H1 (cell line): ENCODE measurements at regions not wholly inside any gene's neighbourhood (a gene's known extent, or its start where the extent isn't known, plus 50 kb on each side); places are given as distances from the start of the nearest gene placed in this dataset.
A peak's percentile ranks its signal among the peaks of the same experiment; 100 is the strongest.

ENCODE experiments used
- CTCF ChIA-PET: fragments of 300-600 bp; sonication (Branson Sonifier 250); formaldehyde crosslinking; loops from one replicate; lab custom pipeline; 2021; ENCODE audit not compliant: partially characterized antibody; lab: Charles Lee
- POLR2A ChIA-PET: fragments of 300-600 bp; sonication (Branson Sonifier 250); formaldehyde crosslinking; loops from one replicate; lab custom pipeline; 2021; ENCODE audit warnings: inconsistent platforms; ENCODE audit not compliant: partially characterized antibody; lab: Charles Lee
- DNase-seq, 2 experiments: peaks; one replicate each; pipeline versions ENCODE4 v3.0.0 to v3.0.0-alpha.2; 2010 to 2022; ENCODE audit warnings: low spot score in 2 of 2, low read depth in 1 of 2, mixed read lengths in 1 of 2
- FAIRE-seq: peaks from 2 replicates; lab custom pipeline; 2011; peaks lifted over from hg19 to GRCh38; lab: Jason Lieb, UNC
- H2AFZ ChIP-seq: 2 replicates; pipeline ENCODE4 v1.8.1; 2012; ENCODE audit warnings: low read length, inconsistent platforms
- H2AK5ac ChIP-seq: 2 replicates; pipeline ENCODE4 v1.6.1; 2013; ENCODE audit warnings: low read depth, low read length
- H2BK120ac ChIP-seq: replicated peaks from 2 replicates; pipeline ENCODE3; 2013; ENCODE audit warnings: low read depth, low read length, inconsistent platforms
- H2BK12ac ChIP-seq: 2 replicates; pipeline ENCODE4 v1.6.1; 2013; ENCODE audit warnings: low read depth, low read length
- H2BK15ac ChIP-seq: 2 replicates; pipeline ENCODE4 v1.6.1; 2013; ENCODE audit warnings: low read length
- H2BK20ac ChIP-seq: 2 replicates; pipeline ENCODE4 v1.6.1; 2013; ENCODE audit warnings: low read length
- H2BK5ac ChIP-seq: 2 replicates; pipeline ENCODE4 v1.6.1; 2013; ENCODE audit warnings: low read depth, low read length
- H3K14ac ChIP-seq: 2 replicates; pipeline ENCODE4 v1.6.1; 2013; ENCODE audit warnings: inconsistent platforms; ENCODE audit not compliant: insufficient read length
- H3K18ac ChIP-seq: 2 replicates; pipeline ENCODE4 v1.6.1; 2013; ENCODE audit warnings: low read length; ENCODE audit errors: extremely low read depth
- H3K23ac ChIP-seq: 2 replicates; pipeline ENCODE4 v1.6.1; 2013; ENCODE audit warnings: inconsistent platforms; ENCODE audit not compliant: insufficient read length
- H3K23me2 ChIP-seq: 2 replicates; pipeline ENCODE4 v1.6.1; 2013; ENCODE audit warnings: low read depth, low read length
- H3K27ac ChIP-seq: 2 replicates; pipeline ENCODE4 v1.6.1; 2011; ENCODE audit warnings: low read depth, low read length, inconsistent platforms
- H3K27me3 ChIP-seq, 4 experiments: replicated peaks in 1 of 4; 1 replicate in 1 of 4; 2 replicates in 3 of 4; pipeline versions ENCODE4 v1.6.1 to v1.8.1; 2011 to 2013; ENCODE audit warnings: low read length in 3 of 4, mild to moderate bottlenecking in 3 of 4, inconsistent platforms in 2 of 4, mixed read lengths in 2 of 4, moderate library complexity in 1 of 4; ENCODE audit not compliant: control insufficient read depth in 3 of 4, insufficient read depth in 3 of 4; ENCODE audit errors: extremely low read depth in 1 of 4
- H3K36me3 ChIP-seq, 4 experiments: 2 replicates each; pipeline versions ENCODE4 v1.6.1 to v1.8.1; 2011 to 2013; ENCODE audit warnings: mild to moderate bottlenecking in 4 of 4, low read length in 3 of 4, moderate library complexity in 2 of 4, control low read depth in 1 of 4, inconsistent platforms in 1 of 4; ENCODE audit not compliant: insufficient read depth in 4 of 4, control insufficient read depth in 2 of 4
- H3K4ac ChIP-seq: replicated peaks from 2 replicates; pipeline ENCODE3; 2013; ENCODE audit warnings: low read length, low read depth, mixed read lengths, inconsistent platforms; ENCODE audit not compliant: insufficient read length
- H3K4me1 ChIP-seq, 4 experiments: replicated peaks in 1 of 4; 1 replicate in 1 of 4; 2 replicates in 3 of 4; pipeline versions ENCODE4 v1.6.1 to v1.8.1; 2011 to 2013; ENCODE audit warnings: low read length in 3 of 4, inconsistent platforms in 2 of 4, mixed read lengths in 1 of 4; ENCODE audit not compliant: insufficient read depth in 4 of 4, control insufficient read depth in 3 of 4
- H3K4me2 ChIP-seq, 2 experiments: 2 replicates each; pipeline versions ENCODE4 v1.6.1 to v1.8.1; 2011 to 2013; ENCODE audit warnings: low read depth in 2 of 2, low read length in 2 of 2, control low read depth in 1 of 2, inconsistent platforms in 1 of 2, mild to moderate bottlenecking in 1 of 2; ENCODE audit not compliant: insufficient read depth in 1 of 2
- H3K4me3 ChIP-seq, 4 experiments: fragments of 200-600, 300-600 bp in 1 of 4; sonication (generic), shearing (Covaris generic), sonication (Bioruptor Twin) in 1 of 4; 2 replicates each; pipeline versions ENCODE4 v1.5.1 to v1.8.1; 2011 to 2016; ENCODE audit warnings: low read length in 4 of 4, low read depth in 3 of 4, control low read depth in 2 of 4, inconsistent platforms in 2 of 4, mild to moderate bottlenecking in 2 of 4, mixed read lengths in 1 of 4, moderate library complexity in 1 of 4; ENCODE audit not compliant: insufficient read depth in 2 of 4; ENCODE audit errors: extremely low read depth in 1 of 4
- H3K56ac ChIP-seq: replicated peaks from 2 replicates; pipeline ENCODE3; 2013; ENCODE audit warnings: low read depth, mild to moderate bottlenecking, mixed read lengths, low read length, inconsistent platforms; ENCODE audit not compliant: insufficient read length
- H3K79me1 ChIP-seq: 2 replicates; pipeline ENCODE4 v1.6.1; 2013; ENCODE audit warnings: low read depth, low read length, control low read depth
- H3K79me2 ChIP-seq, 2 experiments: 2 replicates each; pipeline versions ENCODE4 v1.6.1 to v1.8.1; 2012 to 2013; ENCODE audit warnings: low read length in 2 of 2, mild to moderate bottlenecking in 2 of 2, inconsistent platforms in 1 of 2; ENCODE audit not compliant: insufficient read depth in 2 of 2, control insufficient read depth in 1 of 2
- H3K9ac ChIP-seq, 4 experiments: replicated peaks in 1 of 4; 1 replicate in 1 of 4; 2 replicates in 3 of 4; pipeline versions ENCODE4 v1.6.1 to v1.8.1; 2011 to 2013; ENCODE audit warnings: low read depth in 3 of 4, low read length in 3 of 4, control low read depth in 2 of 4, mild to moderate bottlenecking in 2 of 4, moderate library complexity in 2 of 4, inconsistent platforms in 1 of 4; ENCODE audit errors: extremely low read depth in 1 of 4
- H3K9me3 ChIP-seq, 2 experiments: 2 replicates each; pipeline versions ENCODE4 v1.6.1 to v1.8.1; 2012 to 2013; ENCODE audit warnings: mild to moderate bottlenecking in 2 of 2, moderate library complexity in 2 of 2, control low read depth in 1 of 2, inconsistent platforms in 1 of 2, low read depth in 1 of 2, low read length in 1 of 2, mixed read lengths in 1 of 2; ENCODE audit not compliant: insufficient read depth in 2 of 2
- H4K20me1 ChIP-seq, 2 experiments: replicated peaks in 1 of 2; 2 replicates each; pipeline versions ENCODE3 to v1.8.1; 2011 to 2013; ENCODE audit warnings: inconsistent platforms in 2 of 2, low read length in 2 of 2, mild to moderate bottlenecking in 1 of 2; ENCODE audit not compliant: insufficient read depth in 2 of 2, control insufficient read depth in 1 of 2
- H4K5ac ChIP-seq: 2 replicates; pipeline ENCODE4 v1.6.1; 2013; ENCODE audit warnings: low read length, low read depth, mixed read lengths, inconsistent platforms; ENCODE audit not compliant: insufficient read length
- H4K8ac ChIP-seq: 2 replicates; pipeline ENCODE4 v1.8.0; 2013; ENCODE audit warnings: mild to moderate bottlenecking, moderate library complexity, low read length, inconsistent platforms; ENCODE audit not compliant: insufficient read depth; ENCODE audit errors: extremely low read depth
- H4K91ac ChIP-seq: replicated peaks from 2 replicates; pipeline ENCODE3; 2013; ENCODE audit warnings: low read length, mixed read lengths, inconsistent platforms; ENCODE audit not compliant: insufficient read length
- BCL11A ChIP-seq, 2 experiments: IDR thresholded peaks; one replicate each; pipeline ENCODE4 v1.6.1; 2011; ENCODE audit warnings: low read depth in 2 of 2, low read length in 2 of 2, mild to moderate bottlenecking in 2 of 2
- GABPA ChIP-seq: IDR thresholded peaks from 2 replicates; pipeline ENCODE4 v1.6.1; 2011; ENCODE audit warnings: mild to moderate bottlenecking, low read length, moderate library complexity, borderline replicate concordance; ENCODE audit not compliant: insufficient read depth
- NRF1 ChIP-seq: IDR thresholded peaks from 2 replicates; pipeline ENCODE4 v1.6.1; 2011; ENCODE audit warnings: mild to moderate bottlenecking, low read depth, low read length, improper control_type of control experiment
- WGBS, 2 experiments: shearing (Covaris generic) in 1 of 2; methylation state at CpG; one replicate each; pipeline versions ENCODE4 v1.1.6 to v1.1.7; 2013 to 2015; ENCODE audit warnings: low lambda C conversion rate in 2 of 2, mixed read lengths in 2 of 2, inconsistent platforms in 1 of 2, low coverage in 1 of 2, missing lambda C conversion rate in 1 of 2; ENCODE audit not compliant: insufficient replicate concordance in 2 of 2, insufficient coverage in 1 of 2, insufficient read length in 1 of 2; ENCODE audit errors: extremely low coverage in 1 of 2, missing lambda C conversion rate in 1 of 2; 5-methylcytosine and 5-hydroxymethylcytosine counted together
- TF ChIP-seq, protein P1 (sequence below): IDR thresholded peaks from 2 replicates; pipeline ENCODE4 v1.6.1; 2011; ENCODE audit warnings: low read length, improper control_type of control experiment

DNA sequence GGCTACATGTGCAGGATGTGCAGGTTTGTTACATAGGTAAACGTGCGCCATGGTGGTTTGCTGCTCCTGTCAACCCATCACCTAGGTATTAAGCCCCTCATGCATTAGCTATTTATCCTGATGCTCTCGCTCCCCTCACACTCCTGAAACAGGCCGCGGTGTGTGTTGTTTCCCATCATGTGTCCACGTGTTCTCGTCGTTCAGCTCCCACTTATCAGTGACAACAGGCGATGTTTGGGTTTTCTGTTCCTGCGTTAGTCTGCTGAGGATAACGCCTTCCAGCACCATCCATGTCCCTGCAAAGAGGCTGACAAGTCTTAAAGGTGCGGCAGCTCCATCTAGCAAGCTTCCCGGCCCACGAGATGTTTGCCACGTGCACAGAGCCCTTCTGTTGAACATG is 175.1 kb downstream of the FOXL1 start:
- Histone ChIP-seq H3K23ac (no peak overlapping the region), H2BK20ac (no peak overlapping the region), H3K36me3 (no peaks in the 10 kb centered on the region), H3K9ac (no peak overlapping the region), H2BK15ac (peak overlapping the region; percentile 61; the same call in 1 of the 2 replicates), H4K91ac (peak overlapping the region; percentile 37), H4K20me1 (no peaks in the 10 kb centered on the region), H3K4me1 (no peaks in the 10 kb centered on the region; a peak in 2 of 7 replicates), H3K4me2 (no peak overlapping the region), H4K8ac (no peak overlapping the region), H2BK12ac (0 out of 2 replicates have a peak overlapping the region, but pooled peaks have one; percentile 50), H3K23me2 (no peaks in the 10 kb centered on the region), H2BK120ac (peak overlapping the region; percentile 41), H3K14ac (no peak overlapping the region), H3K18ac (no peak overlapping the region), H3K27me3 (no peaks in the 10 kb centered on the region), H3K9me3 (no peaks in the 10 kb centered on the region), H4K5ac (no peak overlapping the region), H3K27ac (no peak overlapping the region), H3K4me3 (no peak overlapping the region), H3K56ac (no peak overlapping the region), H3K4ac (no peak overlapping the region), H3K79me2 (no peaks in the 10 kb centered on the region), H2AFZ (no peak overlapping the region), H2BK5ac (no peak overlapping the region), H2AK5ac (no peak overlapping the region), H3K79me1 (no peaks in the 10 kb centered on the region)
- POLR2A ChIA-PET = no interaction called here
- 97% methylated on average over 14 of the region's 15 CpGs; no CpG with 5 or more reads in 1 of the 2 experiments for WGBS, 2 experiments
- FAIRE-seq = no peak
- TF ChIP-seq GABPA (no peak), NRF1 (no peak), BCL11A (IDR thresholded peaks at IDR 0.05; ENCODE audit: low read depth in 2 of 2, low read length in 2 of 2) (no peak)
- TF ChIP-seq, protein P1, sequence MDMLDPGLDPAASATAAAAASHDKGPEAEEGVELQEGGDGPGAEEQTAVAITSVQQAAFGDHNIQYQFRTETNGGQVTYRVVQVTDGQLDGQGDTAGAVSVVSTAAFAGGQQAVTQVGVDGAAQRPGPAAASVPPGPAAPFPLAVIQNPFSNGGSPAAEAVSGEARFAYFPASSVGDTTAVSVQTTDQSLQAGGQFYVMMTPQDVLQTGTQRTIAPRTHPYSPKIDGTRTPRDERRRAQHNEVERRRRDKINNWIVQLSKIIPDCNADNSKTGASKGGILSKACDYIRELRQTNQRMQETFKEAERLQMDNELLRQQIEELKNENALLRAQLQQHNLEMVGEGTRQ = no peak
- CTCF ChIA-PET = interaction anchor here (1.2 to 2.2 kb wide), 3 partner anchors 10 to 121 kb away, joined by 3 to 6 read pairs (median 6); no protein-coding TSS in a partner anchor
- no peak for DNase-seq
